Suppressor macrophage treated with lipopolysaccharide for 4 hours (primary cell): ENCODE measurements at regions not wholly inside any gene's neighbourhood (a gene's known extent, or its start where the extent isn't known, plus 50 kb on each side); places are given as distances from the start of the nearest gene placed in this dataset.
"Not testable (repeated sequence)": the region's sequence is repeated elsewhere in the genome, so short reads cannot be mapped to it uniquely, and the experiment has no call there.

Experiments used
- DNase-seq: peaks from one replicate; pipeline ENCODE4 v3.0.0-alpha.2; 2020

DNA sequence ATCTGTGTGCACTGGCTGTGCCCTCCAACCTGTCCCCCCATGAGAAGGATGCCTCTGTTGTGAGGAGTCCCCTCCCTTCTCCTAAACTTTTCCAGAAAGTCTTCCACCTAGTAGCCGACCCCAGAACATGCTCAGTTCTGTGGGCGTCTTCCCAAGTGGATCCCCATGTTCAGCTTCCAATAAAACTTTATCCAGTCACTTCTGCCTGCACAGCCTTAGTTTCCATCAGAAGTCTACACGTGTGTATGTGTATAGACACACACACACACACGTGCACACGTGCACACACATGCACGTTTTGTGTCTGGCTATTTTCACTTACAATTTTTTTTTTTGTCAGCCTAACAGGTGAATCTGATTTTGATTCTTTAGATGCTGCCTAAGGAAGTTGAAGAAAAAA lies 115.1 kb downstream of the RTP5 start:
- DNase-seq, result no peak

DNA sequence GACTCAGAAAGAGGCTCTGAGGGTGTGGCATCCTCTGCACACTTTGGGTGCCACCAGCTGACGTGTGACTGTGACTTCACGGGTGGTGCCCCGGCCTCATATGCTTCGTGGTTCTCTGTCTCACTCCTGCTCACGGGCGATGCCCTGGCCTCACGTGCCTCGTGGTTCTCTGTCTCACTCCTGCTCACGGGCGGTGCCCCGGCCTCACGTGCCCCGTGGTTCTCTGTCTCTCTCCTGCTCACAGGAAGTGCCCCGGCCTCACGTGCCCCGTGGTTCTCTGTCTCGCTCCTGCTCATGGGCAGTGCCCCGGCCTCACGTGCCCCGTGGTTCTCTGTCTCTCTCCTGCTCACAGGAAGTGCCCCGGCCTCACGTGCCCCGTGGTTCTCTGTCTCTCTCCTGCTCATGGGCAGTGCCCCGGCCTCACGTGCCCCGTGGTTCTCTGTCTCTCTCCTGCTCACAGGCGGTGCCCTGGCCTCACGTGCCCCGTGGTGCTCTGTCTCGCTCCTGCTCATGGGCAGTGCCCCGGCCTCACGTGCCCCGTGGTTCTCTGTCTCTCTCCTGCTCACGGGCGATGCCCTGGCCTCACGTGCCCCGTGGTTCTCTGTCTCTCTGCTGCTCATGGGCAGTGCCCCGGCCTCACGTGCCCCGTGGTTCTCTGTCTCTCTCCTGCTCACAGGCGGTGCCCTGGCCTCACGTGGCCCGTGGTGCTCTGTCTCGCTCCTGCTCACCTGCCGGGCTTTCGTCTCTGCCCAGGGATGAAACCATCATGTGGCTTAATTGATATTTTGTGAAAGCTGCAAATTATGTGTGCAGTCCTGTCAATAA lies 115.8 kb downstream of the RTP5 start:
- DNase-seq, result peak; percentile 24

DNA sequence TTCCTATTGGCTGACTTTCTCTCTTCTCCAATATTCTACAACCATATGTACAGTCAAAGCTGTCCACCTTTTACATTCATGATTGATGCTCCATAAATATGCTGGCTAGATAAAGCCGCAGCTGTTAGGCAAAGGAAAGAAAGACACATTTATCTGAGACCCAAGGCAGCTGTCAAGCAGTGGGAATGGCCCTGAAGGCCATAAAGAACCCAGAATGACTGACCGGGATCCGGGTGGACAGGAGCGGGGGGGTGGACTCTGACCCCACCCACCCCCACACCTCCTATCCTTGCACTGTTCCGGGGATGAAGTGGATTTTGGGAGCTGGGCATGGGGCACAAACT lies 116.4 kb downstream of the RTP5 start:
- DNase-seq, result no peak

DNA sequence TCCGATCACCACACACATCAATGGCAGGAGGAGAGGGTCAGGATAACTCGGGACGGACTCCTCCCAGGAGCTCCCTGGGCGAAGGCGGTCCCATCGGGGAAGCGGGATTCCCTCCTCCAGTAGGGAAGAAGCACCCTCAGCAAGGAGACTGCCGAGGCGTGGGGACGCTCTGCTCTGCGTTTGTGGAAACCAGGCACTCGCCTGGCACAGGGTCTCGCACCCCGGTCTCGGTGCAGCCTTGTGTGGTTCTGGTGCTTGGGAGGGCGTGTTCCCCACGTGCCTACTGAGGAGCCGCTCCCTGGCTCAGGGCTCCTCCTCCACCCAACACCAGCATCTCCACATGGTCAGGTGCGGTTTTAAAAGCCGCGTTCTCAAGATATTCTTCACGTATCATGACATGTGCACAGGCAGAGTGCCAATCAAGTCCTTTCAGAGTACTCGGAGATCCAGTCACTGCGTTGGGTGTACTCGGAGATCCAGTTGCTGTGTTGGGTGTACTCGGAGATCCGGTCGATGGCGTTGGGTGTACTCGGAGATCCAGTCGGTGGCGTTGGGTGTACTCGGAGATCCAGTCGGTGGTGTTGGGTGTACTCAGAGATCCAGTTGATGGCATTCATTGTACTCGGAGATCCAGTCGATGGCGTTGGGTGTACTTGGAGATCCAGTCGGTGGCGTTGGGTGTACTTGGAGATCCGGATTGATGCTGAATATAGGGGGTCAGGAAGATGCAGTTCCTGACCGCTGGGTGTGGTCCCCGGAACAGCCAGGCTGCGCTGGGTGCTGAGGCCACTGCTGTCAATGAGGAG lies 117.5 kb downstream of the RTP5 start:
- no peak for DNase-seq

DNA sequence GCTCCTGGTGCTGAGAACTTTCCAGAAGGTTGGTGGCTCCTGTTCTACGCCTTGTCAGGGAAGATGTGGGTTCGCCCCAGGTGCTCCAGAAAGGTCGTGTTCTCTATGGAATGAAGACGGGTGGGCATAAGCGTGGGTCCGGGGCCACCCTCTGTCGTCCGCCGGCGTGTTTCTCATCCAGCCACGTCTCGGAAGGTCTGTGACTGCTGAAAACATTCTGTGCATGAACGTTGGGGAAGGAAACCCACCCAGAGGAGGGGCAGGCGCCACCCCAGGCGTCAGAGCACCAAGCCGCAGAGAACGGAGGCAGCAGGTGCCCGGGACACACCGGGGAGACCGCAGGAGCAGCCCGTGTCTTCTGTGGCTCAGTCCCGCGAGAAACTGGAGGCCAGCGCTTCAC lies 118.2 kb downstream of the RTP5 start:
- DNase-seq, result no peak

DNA sequence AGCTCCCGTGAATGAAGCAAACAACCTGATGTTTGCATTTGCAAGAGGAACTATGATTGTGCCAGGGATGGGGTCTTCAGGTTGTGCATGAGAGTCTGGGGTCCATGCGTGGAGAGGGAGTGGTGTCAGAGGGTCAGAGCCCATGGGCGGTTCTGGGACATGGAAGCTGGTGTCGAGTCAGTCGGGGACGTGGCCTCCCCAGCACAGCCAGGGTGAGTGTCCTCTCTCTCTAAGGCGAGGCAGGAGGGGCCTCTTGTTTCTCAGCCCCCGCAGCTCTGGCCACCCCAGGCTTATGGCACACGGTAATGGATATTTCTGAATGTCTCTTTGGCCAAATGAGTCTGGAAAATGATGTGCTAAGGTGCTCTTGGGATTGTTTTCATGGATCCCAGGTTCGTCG lies 118.6 kb downstream of the RTP5 start:
- DNase-seq, result no peak

DNA sequence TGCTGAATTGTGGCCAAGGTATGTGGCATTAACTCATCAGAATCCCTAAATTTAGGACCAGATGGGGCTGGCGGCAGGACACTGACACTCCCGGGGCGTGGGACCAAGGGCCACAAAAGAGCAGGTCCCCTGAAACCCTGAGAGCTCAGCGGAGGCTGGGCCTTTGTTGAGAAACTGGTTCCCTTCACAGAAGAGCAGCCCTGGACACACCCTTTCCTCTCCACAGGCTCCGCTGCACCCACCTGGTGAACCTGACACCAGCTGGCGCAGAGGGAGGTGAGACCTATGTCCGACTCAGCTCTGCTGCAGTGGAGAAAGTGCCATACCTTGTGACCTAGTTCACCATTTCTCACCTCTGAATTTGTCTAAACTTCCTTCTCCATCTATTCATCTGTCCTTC lies 119.5 kb downstream of the RTP5 start:
- DNase-seq, result no peak

DNA sequence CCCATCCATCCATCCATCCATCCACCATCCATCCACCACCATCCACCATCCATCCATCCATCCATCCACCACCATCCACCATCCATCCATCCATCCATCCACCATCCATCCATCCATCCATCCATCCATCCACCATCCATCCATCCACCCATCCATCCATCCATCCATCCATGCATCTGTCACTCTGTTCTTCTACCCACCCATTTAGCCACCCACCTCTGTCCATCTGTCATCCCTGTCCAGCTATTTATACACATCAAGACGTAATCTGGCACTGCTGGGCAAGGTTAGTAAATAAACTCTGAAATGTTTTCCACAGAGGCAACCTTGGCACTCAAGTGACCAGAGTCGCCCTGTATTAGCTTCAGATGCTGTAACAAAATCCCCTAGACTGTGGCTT lies 120.9 kb downstream of the RTP5 start:
- no peak for DNase-seq

DNA sequence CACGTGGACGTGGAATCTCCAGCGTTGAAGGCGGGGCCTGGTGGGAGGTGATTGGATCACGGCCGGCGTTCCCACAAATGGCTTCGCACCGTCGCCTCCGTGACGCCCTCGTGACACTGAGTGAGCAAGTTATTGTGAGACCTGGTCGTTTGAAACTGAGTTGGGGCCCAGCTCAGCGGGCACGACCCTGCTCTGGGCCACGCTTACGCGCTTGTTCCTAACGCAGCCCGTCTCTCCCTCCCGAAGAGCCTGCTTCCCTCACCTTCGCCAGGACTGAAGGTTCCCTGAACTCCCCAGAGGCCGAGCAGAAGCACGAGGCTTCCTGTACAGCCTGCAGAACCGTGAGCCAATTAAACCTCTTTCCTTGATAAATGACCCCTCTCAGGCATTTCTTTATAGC lies 121.8 kb downstream of the RTP5 start:
- no peak for DNase-seq

DNA sequence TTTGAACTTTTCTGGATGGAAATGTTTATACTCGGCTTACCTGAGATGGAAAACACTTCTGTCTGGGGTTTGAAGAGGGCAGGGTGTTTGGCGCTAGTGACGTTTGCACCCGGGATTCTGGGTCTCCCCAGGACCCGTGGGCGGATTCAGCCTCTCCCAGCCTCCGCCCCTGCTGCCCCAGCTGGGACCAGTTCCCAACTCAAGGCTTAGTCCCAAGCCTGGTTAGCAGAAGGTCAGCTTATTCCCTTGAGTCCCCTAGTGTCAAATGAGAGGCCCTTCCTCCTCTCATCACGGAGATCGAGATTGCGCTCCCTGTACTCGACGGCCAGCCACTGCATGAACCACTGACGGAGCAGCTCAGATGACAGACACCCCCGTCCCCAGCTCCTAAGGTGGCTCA lies 123.2 kb downstream of the RTP5 start:
- no peak for DNase-seq

DNA sequence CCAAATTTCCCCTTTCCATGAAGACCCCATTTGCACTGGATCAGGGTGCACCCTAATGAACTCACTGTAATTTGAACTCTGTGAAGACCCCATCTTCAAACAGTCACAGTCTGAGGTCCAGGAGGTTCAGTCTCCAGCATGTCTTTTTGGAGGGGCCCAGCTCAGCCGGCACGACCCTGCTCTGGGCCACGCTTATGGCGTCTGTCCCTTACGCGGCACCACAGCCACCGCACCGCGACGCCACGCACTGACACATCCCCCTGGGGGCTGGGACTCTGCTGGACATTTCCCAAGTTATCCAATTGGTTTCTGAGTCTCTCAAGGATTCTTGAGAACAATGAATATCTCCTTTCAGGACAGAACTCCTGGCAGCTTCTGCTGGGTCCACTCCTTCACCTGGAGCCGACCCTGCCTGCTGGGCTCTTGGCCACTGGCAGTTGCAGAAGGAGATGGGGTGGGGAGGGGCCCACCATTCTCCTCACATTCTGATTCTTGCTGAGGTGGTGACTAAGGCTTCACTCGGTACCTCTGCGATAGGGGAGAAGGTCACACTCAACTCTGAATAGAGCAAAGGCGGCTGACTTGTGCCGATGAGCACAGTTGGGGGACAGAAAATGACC lies 124.0 kb downstream of the RTP5 start:
- DNase-seq, result no peak

DNA sequence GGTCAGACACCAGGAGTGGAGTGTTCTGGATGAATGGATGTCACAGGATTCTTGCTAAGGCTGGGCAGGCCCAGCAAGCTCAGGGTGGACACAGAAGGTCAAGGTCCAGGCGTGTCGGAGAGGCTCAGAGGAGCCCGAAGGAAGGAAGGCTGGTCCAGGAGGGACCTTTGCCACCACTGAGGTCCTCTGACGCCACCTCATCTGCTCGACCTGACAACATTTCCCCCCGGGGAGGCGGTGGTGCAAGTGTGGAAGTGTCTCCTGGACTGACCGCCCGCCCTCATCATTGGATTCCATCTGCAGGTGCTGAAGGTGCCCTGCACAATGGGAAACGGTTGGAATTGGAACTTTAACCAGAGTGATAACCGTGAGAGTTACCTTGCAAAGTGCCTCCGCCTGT lies 124.6 kb downstream of the RTP5 start:
- DNase-seq, result no peak

DNA sequence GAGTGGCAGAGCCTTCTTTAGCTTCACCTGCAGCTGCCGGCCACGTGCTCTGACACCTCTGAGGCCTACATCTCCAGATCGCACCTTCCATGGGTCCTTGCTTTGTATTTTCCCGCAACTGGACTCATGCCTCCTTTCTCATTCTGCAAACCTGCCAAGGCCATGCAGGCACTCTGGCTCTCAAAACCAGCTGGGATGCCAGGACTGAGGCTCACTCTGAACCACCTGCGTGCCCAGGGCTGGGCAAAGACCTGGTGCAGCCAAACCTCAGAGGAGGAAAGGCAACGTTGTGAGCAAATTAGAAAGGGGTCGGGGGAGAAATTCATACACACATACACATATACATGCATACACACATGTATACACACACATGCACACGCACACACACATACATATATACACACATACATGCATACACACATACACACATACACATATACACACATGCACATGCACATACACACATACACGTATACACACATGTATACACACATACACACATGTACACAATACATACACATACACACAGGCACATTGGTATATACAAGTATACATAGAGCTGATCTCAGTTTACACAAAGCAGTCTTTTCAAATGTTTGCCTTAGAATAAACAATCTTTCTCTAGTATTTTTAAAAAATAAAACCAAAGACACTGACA lies 125.2 kb downstream of the RTP5 start:
- no peak for DNase-seq

DNA sequence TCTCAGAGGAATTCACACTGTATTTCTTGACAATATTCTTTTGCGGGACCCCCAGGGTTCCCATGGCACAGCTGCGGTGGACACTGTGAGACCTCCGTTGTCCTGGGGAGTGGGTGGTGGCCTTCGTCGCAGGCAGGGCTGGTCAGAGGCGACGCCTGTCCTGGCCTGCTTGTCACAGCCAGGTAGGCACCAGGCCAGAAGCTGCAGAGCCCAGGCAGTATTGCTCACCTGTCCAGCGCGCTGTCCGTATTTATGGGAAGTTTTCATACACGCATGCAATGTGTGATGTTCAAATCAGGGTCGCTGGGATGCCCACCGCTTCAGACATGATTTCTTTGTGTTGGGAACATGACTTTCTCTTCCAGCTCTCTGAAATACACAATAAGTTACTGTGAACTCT lies 126.6 kb downstream of the RTP5 start:
- DNase-seq, result no peak

DNA sequence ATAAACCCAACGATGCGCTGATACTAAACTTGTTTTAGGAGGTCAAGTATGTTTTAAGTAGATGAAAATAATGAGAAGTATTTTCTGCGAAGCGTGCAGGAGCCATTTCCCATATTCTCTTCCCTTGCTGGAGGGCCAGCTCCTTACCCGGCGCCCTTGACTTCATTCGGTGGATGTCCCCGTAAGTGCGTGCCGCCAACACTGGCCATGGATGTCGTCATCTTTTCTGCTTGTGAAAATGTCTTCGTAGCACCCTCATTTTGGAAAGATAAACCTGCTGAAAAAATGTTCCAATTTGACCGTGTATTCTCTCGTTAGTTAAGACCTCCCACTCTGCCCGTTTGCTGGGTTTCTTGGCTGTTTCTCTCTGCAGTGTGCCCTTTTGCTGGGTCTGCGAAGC lies 127.5 kb downstream of the RTP5 start:
- no peak for DNase-seq

DNA sequence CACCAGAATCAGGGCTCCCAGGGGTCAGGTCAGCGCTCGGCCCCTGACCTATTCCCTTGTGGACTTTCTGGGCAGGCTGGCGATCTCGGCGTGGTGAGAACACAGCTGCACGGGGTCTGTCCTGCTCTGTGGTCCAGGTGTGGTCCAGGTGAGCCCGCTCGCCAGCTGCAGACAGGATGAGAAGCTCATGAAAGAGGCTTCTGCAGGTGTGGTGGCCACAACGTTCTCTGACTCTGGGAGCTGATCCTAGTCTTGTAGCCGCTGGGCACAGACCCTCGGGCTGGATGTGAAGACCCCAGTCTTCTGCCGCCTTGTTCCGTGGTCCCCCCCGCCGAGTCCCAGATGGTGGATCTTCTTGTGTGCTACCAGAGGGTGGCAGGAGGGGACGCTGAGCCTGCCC lies 129.7 kb downstream of the RTP5 start:
- DNase-seq, result no peak

DNA sequence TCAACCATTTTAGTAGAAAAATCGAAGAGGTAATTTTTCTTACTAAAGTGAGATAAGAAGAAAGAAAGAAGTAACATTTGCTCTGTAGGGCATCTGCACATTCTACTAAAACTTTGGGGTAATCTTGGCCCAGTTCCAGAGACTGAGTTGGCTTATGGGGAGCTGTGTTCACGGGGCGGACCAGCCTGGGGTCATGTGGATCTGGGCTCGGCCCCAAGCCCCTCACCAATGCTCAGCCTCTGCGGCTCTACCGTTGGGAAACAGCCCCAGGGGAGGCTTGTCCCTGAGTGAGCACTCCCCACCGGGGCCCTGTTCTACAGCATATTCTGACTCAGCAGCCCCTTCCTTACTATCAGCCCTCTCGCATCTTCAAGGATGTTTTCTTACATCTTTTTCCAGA lies 132.3 kb downstream of the RTP5 start:
- no peak for DNase-seq

DNA sequence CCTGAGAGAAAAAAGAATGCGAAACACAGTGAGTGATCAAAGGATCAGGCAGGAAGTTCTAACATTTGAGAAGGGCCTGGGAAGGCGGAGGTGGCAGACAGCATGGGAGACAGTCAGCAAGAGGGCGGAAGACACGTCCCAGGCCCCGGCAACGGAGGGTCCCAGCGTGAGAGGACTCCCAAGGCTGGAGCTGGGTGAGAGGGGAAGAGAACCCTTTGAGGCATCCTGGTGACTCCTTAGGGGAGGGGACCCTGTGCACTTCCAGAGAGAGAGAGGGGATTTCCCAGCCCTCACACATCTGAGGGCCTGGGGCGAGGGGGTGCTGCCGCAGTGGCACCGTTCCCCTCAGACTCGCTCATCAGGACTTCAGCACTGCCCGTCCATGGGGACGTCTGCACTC lies 133.4 kb downstream of the RTP5 start:
- no peak for DNase-seq

DNA sequence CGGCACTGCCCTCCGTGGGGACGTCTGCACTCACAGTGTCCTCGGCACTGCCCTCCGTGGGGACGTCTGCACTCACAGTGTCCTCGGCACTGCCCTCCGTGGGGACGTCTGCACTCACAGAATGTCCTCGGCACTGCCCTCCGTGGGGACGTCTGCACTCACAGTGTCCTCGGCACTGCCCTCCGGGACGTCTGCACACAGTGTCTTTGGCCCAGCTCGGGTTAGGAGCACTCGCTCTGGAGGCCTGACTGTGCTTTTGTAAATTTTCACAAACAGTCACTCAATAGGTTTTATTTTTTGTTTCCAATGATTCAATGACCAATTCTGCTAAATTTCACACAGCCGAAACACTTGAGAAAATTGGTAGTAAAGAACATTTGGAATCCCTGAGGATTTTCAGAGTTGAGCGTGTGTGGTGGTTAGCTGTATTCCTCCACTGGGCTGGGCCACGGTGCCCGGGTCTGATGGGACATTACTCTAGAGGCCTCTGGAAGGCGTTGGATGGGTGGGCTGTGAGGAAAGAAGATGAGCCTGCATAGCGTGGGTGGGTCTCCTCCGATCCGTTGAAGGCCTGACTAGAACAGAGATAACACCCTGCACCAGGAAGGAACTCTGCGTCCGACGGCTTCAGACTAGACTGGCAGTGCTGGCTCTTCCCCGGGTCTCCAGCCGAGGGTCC lies 134.8 kb downstream of the RTP5 start:
- DNase-seq, result no peak

DNA sequence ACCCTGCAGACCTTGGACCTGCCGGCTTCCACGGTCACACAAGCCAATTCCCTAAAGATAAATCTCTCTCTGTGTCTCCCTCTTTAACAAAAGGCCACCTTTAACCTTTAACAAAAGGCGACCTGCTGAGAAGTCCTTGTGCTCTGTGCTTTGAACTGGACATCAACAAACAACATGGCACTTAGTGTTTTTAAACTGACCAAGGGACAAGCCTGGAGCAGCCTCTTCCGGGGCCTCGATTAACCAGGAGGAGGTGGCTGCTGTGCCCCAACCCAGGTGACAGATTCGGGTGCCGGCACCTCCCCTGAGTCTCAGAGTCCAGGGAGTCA lies 135.3 kb downstream of the RTP5 start:
- DNase-seq, result no peak

DNA sequence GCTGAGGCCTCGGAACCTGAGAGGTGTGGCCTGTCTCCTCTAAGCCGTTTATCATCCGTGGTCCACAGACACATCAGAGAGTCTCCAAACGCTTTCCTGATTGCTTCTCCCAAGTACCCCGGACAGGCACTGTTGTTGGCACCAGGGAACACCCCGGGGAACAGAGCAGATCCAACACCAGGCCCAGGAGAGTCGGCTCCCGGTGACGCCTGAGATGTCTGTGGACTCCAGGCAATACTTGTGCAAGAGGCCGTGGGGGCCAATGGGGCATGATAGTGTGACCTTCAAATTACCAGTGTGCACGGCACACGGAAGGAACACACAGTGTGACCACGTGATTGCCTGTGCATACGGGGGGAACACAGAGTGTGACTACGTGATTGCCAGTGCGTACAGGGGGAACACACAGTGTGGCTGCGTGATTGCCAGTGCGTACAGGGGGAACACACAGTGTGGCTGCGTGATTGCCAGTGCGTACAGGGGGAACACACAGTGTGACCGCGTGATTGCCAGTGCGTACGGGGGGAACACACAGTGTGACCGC lies 136.6 kb downstream of the RTP5 start:
- DNase-seq, result not testable (repeated sequence)

DNA sequence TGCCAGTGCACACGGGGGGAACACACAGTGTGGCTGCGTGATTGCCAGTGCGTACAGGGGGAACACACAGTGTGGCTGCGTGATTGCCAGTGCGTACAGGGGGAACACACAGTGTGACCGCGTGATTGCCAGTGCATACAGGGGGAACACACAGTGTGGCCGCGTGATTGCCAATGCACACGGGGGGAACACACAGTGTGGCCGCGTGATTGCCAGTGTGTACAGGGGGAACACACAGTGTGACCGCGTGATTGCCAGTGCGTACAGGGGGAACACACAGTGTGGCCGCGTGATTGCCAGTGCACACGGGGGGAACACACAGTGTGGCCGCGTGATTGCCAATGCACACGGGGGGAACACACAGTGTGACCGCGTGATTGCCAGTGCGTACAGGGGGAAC lies 139.4 kb downstream of the RTP5 start:
- not testable (repeated sequence) for DNase-seq

DNA sequence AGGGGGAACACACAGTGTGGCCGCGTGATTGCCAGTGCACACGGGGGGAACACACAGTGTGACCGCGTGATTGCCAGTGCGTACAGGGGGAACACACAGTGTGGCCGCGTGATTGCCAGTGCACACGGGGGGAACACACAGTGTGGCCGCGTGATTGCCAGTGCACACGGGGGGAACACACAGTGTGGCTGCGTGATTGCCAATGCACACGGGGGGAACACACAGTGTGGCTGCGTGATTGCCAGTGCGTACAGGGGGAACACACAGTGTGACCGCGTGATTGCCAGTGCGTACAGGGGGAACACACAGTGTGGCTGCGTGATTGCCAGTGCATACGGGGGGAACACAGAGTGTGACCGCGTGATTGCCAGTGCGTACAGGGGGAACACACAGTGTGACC lies 140.3 kb downstream of the RTP5 start:
- DNase-seq, result not testable (repeated sequence)
